Urinary bladder (tissue), 3 donors: ENCODE measurements at regions not wholly inside any gene's neighbourhood (a gene's known extent, or its start where the extent isn't known, plus 50 kb on each side); places are given as distances from the start of the nearest gene placed in this dataset.
"Not testable (repeated sequence)": the region's sequence is repeated elsewhere in the genome, so short reads cannot be mapped to it uniquely, and the experiment has no call there.

Experiments
- DNase-seq: peaks from one replicate; pipeline ENCODE4 v3.0.0-alpha.2; 2015; ENCODE audit errors: extremely low spot score
- H3K27ac ChIP-seq: one replicate; pipeline ENCODE4 v1.5.1; 2013; ENCODE audit warnings: low read depth, mild to moderate bottlenecking, moderate library complexity
- H3K36me3 ChIP-seq: one replicate; pipeline ENCODE4 v1.6.1; 2013; ENCODE audit warnings: mild to moderate bottlenecking, moderate library complexity; ENCODE audit not compliant: insufficient read depth
- H3K4me1 ChIP-seq: one replicate; pipeline ENCODE4 v1.6.1; 2013; ENCODE audit warnings: mild to moderate bottlenecking, moderate library complexity; ENCODE audit not compliant: insufficient read depth
- H3K4me3 ChIP-seq: one replicate; pipeline ENCODE4 v1.5.1; 2013; ENCODE audit warnings: low read depth, low read length
- WGBS: extraction: QIAGEN DNeasy Blood & Tissue Kit; methylation state at CpG from one replicate; pipeline ENCODE4 v1.1.7; 2013; 5-methylcytosine and 5-hydroxymethylcytosine counted together
- donor health status: healthy with polysubstance abuse.
- donor health status: healthy.

DNA sequence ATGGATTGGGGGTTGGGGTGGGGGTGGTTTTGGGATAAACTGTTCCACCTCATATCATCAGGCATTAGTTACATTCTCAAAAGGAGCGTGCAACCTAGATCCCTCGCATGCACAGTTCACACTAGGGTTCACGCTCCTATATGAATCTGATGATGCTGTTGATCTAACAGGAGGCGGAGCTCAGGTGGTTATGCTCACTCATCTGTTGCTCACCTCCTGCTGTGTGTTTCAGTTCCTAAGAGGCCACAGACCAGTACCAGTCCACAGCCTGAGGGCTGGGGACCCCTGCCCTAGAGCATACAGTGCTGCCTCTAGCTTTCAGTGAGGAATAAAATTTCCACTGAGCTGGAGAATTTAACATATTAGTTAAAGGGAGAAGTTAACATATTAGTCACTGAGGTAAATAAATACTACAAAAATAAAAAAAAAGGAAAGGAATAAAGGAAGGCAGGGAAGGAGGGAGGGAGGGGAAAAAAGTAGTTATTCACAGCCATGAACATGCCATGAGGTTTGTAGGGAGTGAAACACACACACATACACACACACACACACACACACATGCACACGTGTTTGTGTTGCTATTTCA, 612.7 kb upstream of the TBX3 start:
- 91% methylated on average over 5 of the region's 5 CpGs for WGBS
- DNase-seq, result no peak
- no peaks in the 10 kb centered on the region for H3K4me1 ChIP-seq
- no peak overlapping the region for H3K4me3 ChIP-seq
- H3K27ac ChIP-seq, result no peak overlapping the region
- no peaks in the 10 kb centered on the region for H3K36me3 ChIP-seq

DNA sequence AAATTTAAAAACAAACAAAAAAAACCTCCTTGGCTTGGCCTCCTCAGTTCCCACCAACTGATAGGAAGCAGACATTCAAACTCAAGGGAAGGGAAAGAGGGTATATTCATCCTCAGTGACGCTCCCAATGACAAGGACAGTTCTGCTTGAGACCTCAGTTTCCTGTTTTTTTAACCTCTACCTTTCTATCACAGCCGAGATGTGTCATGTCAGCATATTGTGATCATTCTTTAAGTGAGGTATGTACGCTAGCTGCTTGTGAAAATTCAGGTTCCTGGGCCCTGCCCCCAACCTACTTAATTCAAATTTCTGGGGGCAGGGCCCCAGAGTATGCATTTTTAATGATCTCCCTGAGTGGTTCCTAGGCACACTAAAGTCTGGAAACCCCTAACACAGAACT, 611.9 kb upstream of the TBX3 start:
- H3K27ac ChIP-seq, result no peak overlapping the region
- no peaks in the 10 kb centered on the region for H3K4me1 ChIP-seq
- WGBS, result 91% methylated on average over 3 of the region's 3 CpGs
- no peaks in the 10 kb centered on the region for H3K36me3 ChIP-seq
- no peak for DNase-seq
- H3K4me3 ChIP-seq, result no peak overlapping the region

DNA sequence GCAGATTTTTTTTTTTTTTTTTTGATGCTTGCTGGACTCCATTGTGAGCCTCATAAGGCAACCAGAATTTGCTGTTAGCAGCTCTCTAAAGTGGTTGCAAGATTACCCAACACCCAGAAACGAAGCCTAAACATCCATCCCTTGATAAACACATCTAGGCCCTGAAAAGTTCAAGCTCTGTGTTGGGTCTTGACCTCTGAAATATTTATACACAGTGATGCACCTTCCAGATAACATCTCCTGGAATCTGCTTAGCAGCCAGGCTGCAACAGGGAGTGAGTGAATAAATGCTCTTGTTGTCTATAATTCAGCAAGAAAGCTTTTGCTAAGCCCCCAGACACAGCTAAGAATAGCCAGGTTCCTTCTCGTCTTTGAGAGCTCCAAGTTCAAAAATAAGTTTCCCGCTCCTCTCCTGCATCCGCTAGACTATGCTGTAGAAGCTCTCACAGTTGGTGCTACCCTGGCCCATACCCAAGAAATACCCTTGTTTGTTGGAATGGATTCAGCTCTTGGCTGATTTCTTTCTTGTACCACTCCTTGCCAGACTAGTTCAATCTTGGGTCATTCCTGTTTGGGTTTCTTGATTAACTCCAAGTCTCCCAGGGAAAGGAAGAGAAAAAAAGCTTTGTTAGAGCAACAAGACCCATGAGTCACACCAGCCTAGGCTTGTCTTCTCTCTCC, 610.6 kb upstream of the TBX3 start:
- no peak for DNase-seq
- 35% methylated on average over 4 of the region's 4 CpGs for WGBS
- Histone ChIP-seq H3K36me3 (no peaks in the 10 kb centered on the region), H3K27ac (no peak overlapping the region), H3K4me3 (no peak overlapping the region), H3K4me1 (no peaks in the 10 kb centered on the region)

DNA sequence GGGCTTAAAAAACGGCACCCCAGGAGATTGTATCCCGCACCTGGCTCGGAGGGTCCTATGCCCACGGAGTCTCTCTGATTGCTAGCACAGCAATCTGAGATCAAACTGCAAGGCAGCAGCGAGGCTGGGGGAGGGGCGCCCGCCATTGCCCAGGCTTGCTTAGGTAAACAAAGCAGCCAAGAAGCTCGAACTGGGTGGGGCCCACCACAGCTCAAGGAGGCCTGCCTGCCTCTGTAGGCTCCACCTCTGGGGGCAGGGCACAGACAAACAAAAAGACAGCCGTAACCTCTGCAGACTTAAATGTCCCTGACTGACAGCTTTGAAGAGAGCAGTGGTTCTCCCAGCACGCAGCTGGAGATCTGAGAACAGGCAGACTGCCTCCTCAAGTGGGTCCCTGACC, 601.5 kb upstream of the TBX3 start:
- not testable (repeated sequence) for H3K4me1 ChIP-seq, H3K27ac ChIP-seq, H3K36me3 ChIP-seq, DNase-seq, H3K4me3 ChIP-seq
- WGBS, result 82% methylated on average over 10 of the region's 10 CpGs

DNA sequence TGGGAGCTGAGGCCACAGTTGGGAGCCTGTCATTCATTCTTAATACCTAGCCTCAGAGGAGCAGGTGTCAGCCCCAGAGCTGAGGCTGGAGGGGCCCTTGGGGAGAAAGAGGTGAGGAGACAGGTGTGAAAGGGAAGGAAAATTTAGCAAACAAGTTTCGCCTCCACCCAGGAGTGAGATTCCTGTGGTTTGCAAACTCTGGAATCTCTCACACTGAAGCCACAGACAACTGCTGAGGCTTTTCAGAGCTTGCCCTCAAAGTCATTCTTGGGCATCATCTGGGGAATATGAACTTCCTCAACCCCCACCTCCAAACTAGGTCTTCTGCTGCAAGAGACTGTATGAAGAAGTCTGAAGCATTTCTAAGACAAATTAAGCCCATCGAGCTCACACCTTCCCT, 589.5 kb upstream of the TBX3 start:
- no peak overlapping the region for H3K27ac ChIP-seq
- no peaks in the 10 kb centered on the region for H3K4me1 ChIP-seq
- 97% methylated on average over 2 of the region's 2 CpGs for WGBS
- DNase-seq, result no peak
- no peak overlapping the region for H3K4me3 ChIP-seq
- H3K36me3 ChIP-seq, result no peaks in the 10 kb centered on the region

DNA sequence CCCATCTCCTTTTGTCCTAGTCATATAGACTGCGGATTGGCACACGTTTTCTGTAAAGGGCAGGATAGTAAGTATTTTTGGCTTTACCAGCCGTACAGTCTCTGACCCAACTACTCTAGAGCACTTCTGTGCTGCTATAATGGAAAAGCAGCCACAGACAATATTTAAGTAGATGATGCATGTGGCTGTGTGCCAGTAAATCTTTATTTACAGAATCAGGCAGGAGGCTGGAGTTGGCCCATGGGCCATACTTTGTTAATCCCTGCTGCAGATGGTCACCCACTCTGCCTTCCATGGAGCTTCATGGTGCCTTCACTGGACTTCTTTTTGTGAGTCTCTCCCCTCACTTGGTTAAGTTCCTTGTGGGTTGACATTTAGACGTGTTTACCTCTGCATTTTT, 584.5 kb upstream of the TBX3 start:
- DNase-seq, result no peak
- H3K4me3 ChIP-seq, result no peak overlapping the region
- H3K36me3 ChIP-seq, result no peaks in the 10 kb centered on the region
- H3K27ac ChIP-seq, result no peak overlapping the region
- 88% methylated on average over 4 of the region's 4 CpGs for WGBS
- H3K4me1 ChIP-seq, result no peaks in the 10 kb centered on the region

DNA sequence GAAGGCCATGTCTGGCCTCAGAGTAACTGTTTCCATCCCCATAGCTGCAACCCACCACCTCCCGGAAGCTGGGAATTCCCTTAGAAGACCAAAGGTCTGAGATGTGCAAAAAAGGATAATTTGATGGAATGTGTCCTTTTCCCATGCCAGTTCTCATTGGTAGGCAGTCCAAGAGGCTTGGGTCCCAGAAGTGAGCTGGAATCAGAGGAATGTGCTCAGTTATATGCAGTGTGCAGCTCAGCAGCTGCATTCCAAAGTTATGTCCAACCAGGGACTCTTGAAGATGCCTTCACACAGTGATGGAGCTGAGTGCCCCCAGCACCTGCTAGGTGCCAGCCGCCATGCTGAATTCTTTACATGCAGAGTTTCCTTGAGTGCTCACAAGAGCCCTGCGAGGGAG, 583.9 kb upstream of the TBX3 start:
- 90% methylated on average over 3 of the region's 3 CpGs for WGBS
- no peak for DNase-seq
- no peak overlapping the region for H3K4me3 ChIP-seq

DNA sequence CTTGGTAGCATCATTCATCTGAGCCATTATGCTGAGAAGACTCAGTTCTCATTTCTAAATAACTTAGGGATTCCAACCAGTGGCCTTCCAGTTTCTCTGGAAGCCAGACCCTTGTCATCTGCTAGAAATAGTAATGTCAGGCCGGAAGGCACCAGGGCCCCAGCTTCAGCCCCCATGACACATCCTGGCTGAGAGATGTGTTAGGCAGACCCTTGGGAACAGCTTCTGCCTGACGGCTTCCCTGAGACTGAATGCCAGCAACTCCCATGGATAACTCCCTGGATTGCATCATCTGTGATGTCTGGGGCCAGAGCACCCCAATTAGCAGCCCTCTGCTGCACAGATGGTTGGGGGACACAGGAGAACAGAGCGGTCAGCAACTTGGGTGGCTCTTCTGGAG, 583.5 kb upstream of the TBX3 start:
- Histone ChIP-seq H3K27ac (no peak overlapping the region), H3K4me3 (no peak overlapping the region), H3K36me3 (no peaks in the 10 kb centered on the region), H3K4me1 (no peaks in the 10 kb centered on the region)
- DNase-seq, result no peak
- WGBS, result 79% methylated on average over 3 of the region's 3 CpGs

More for the DNA sequence above, 583.9 kb upstream of the TBX3 start:
- Histone ChIP-seq H3K27ac (no peak overlapping the region), H3K4me1 (no peaks in the 10 kb centered on the region), H3K36me3 (no peaks in the 10 kb centered on the region)

DNA sequence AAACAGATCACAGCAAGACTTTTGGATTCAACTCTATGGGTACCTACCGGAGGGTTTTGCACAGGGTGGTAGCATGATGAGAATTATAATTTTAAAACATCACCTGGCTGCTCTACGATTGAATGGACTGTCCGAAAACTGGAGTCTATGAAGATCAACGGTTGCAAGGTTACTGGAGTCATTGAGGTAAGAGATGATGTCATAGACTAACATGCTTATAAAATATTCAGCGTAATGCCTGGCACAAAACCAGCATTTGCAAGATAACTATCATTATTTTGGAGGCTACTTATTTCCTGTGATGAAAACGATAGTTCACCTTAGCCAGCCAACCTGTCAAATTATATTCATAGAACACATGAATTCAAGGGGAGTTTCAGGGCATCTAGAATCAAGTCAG, 580.6 kb upstream of the TBX3 start:
- Histone ChIP-seq H3K4me3 (no peak overlapping the region), H3K36me3 (no peaks in the 10 kb centered on the region), H3K4me1 (peaks cover 4% of the 10 kb centered on the region), H3K27ac (no peak overlapping the region)
- 84% methylated on average over 6 of the region's 6 CpGs for WGBS
- DNase-seq, result no peak

DNA sequence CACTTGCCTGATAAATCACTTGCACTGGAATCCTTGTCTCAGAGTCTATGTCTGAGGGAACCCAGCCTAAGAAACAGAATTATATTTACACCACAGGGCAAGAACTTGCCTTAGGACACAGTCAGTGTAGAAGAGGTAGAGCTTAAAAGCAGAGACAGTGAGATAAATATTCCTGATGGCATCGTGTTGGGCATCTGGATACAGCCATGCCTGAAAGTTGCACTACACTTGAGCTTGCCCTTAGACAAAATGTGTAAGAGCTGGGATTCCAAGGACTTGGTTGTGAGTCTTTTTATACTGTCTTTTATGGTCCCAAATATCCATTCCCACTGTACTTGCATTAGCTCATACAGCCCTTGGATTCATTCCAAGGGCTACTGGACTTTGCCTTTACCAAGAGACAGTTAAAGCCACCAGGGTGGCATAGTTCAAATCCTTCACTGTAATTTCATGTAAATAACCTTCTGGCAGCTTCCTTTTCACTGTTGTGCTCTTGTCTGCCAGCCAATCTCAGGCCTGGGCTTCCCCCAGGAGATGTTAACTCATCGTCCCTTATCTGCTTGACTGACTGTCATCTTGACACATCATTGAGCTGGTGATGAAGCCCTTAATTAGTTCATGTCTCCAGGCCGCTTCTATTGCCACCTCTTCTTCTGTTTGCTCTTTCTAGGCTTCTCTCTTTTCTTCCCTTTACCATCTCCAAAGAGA, 577.9 kb upstream of the TBX3 start:
- no peak for DNase-seq
- H3K36me3 ChIP-seq, result no peaks in the 10 kb centered on the region
- peaks cover 4% of the 10 kb centered on the region for H3K4me1 ChIP-seq
- H3K27ac ChIP-seq, result no peak overlapping the region
- 68% methylated on average over 3 of the region's 3 CpGs for WGBS
- no peak overlapping the region for H3K4me3 ChIP-seq

DNA sequence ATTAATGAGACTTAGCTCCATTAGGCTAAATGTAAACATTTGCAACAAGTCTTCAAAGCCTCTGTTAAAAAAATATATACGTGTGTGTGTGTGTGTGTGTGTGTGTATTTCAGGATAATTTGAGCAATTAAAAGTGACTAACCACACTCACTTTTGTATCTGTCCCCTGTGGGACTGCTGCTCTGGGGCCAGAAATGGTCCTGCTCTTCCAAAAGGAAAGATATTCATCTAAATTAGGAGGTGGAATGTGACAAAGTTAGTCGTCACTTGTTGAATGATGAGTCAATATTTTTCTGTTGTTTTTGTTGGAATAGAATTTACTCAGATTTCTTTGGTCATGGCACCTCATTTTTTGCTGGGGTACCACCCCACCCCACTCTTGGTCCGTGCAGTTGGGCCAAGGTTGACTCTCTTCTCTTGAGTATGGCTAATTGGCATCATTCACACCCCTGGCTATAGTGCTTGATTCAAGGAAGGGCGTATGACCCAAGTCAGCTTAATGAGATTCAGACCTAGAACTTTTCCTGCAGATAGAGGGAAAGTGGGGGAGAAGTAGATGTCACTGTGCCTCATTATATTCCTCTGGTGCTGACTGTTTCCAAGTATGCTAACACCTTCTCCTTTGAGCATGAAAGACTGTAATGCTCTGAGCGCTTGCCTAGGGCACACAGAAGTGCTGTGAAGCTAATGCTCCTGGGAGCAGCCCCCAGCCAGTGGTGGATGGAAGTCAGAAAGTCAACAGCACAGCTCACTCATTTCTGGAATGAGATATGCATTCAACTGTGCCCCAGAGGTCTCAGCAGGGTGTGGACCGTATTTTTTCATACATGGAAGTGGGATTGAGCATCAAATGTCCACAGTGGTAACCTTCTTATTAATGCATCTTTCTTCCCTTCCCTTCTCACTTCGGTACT, 577.0 kb upstream of the TBX3 start:
- peaks cover 4% of the 10 kb centered on the region for H3K4me1 ChIP-seq
- no peaks in the 10 kb centered on the region for H3K36me3 ChIP-seq
- H3K27ac ChIP-seq, result no peak overlapping the region
- DNase-seq, result no peak
- WGBS, result 79% methylated on average over 7 of the region's 7 CpGs
- H3K4me3 ChIP-seq, result no peak overlapping the region

DNA sequence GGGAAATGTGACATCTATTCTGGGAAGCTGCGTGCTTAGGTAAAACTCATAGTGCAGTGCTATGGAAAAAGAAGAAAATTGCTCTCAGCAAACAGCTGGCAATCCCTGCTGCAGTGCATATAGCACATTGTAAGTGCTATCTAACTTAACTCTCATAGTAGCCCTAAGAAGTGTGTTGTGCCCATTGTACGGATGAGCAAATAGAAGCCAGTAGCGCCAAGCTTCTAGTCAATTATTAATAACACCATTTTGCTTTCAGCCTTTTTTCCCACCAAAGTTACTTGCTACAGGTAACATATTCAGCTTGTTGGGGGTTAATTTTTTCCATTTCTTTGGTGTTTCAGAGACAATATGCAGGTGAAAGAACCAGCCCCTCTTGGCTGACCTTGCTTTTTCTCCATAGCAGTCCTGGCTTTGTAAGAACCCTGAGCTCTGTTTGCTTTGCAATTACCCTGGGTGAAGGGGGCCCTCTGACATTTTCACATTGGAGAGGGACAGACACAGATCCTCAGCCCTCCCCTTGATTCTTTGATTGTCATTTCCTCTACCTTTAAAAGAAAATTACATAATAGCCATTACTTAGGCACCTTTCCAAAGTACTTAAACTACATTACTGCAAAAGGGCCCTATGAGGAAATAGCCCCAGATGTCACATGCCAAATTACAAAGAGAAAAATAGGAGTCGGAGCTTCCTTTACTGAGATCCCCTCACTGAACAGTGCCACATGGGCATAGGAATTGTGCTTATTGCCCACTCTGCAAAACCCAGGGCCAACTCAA, 576.2 kb upstream of the TBX3 start:
- no peak for DNase-seq
- no peaks in the 10 kb centered on the region for H3K36me3 ChIP-seq
- peaks cover 4% of the 10 kb centered on the region for H3K4me1 ChIP-seq
- H3K4me3 ChIP-seq, result no peak overlapping the region
- 91% methylated on average over 4 of the region's 4 CpGs for WGBS
- H3K27ac ChIP-seq, result no peak overlapping the region

DNA sequence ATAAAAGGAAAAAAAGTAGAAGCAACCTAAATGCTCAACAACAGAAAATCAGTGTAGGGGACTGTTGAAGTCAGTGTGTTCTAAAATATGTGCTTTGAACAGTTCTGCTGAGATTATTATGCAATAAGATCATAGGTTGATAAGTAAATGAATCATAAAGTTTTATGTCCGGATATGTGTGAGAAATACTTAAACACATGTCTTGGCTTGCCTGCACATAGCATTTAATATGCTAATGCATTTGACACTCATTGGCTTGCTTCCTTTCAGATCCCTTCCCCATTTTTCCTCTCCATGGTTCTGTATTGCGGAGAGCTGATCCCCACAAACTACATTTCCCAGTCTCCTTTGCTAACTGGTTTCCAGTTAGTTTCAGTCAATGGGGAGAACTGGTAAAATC, 573.8 kb upstream of the TBX3 start:
- H3K4me3 ChIP-seq, result no peak overlapping the region
- H3K4me1 ChIP-seq, result peaks cover 4% of the 10 kb centered on the region
- H3K36me3 ChIP-seq, result no peaks in the 10 kb centered on the region
- WGBS, result 77% methylated on average over 2 of the region's 2 CpGs
- no peak for DNase-seq
- H3K27ac ChIP-seq, result no peak overlapping the region
